HEK293 (cell line): ENCODE measurements at regions not wholly inside any gene's neighbourhood (a gene's known extent, or its start where the extent isn't known, plus 50 kb on each side); places are given as distances from the start of the nearest gene placed in this dataset.

Source experiments
- CTCF ChIA-PET: fragments of 350-600 bp; formaldehyde crosslinking; extraction: SDS; loops from one replicate; lab custom pipeline; 2021; ENCODE audit warnings: antibody characterized with exemption; lab: Yijun Ruan, JAX
- POLR2A ChIA-PET: fragments of 300-600 bp; formaldehyde crosslinking; extraction: SDS; loops from one replicate; lab custom pipeline; 2020; ENCODE audit warnings: antibody characterized with exemption, inconsistent platforms; lab: Yijun Ruan, JAX
- H3K27ac ChIP-seq: fragments of 200-500 bp; sonication (Bioruptor generic); 2 replicates; pipeline ENCODE4 v1.5.1; 2014; ENCODE audit warnings: low read depth, low read length, control low read depth, inconsistent platforms; ENCODE audit errors: extremely low read depth
- H3K36me3 ChIP-seq, 2 experiments: fragments of 200-500 bp in 1 of 2; sonication (Bioruptor generic) in 1 of 2; 1 replicate in 1 of 2; 2 replicates in 1 of 2; pipeline ENCODE4 v1.5.1; 2014 to 2017; ENCODE audit warnings: inconsistent platforms in 2 of 2, low read length in 2 of 2; ENCODE audit not compliant: control insufficient read depth in 2 of 2, insufficient read depth in 1 of 2
- H3K4me1 ChIP-seq: fragments of 200-500 bp; sonication (Bioruptor generic); 2 replicates; pipeline ENCODE4 v1.5.1; 2014; ENCODE audit warnings: mild to moderate bottlenecking, low read length, inconsistent platforms; ENCODE audit not compliant: control insufficient read depth, insufficient read depth
- H3K4me3 ChIP-seq: 2 replicates; pipeline ENCODE4 v1.5.1; 2011; ENCODE audit warnings: low read depth, mild to moderate bottlenecking, control low read depth, low read length, moderate library complexity
- H3K9me3 ChIP-seq: fragments of 200-500 bp; sonication (Bioruptor generic); 2 replicates; pipeline ENCODE4 v1.5.1; 2014; ENCODE audit warnings: low read depth, low read length, inconsistent platforms; ENCODE audit not compliant: control insufficient read depth, insufficient read depth
- AEBP2 ChIP-seq: fragments of 450-650 bp; formaldehyde crosslinking; IDR thresholded peaks from 2 replicates; pipeline ENCODE4 v1.5.1; 2016; ENCODE audit warnings: missing biosample characterization, missing genetic modification characterization, borderline replicate concordance
- HIC1 ChIP-seq: fragments of 450-650 bp; formaldehyde crosslinking; IDR thresholded peaks from 2 replicates; pipeline ENCODE4 v1.5.1; 2016; ENCODE audit warnings: missing biosample characterization, missing genetic modification characterization
- HOXC10 ChIP-seq: sonication (generic); formaldehyde crosslinking; IDR thresholded peaks from 2 replicates; pipeline ENCODE4 v1.8.1; 2023; ENCODE audit warnings: mild to moderate bottlenecking, missing genetic modification reagents
- KLF10 ChIP-seq: fragments of 450-650 bp; IDR thresholded peaks from 2 replicates; pipeline ENCODE4 v1.5.1; 2018; ENCODE audit warnings: missing biosample characterization, mild to moderate bottlenecking, missing genetic modification characterization
- PRDM1 ChIP-seq: fragments of 450-650 bp; formaldehyde crosslinking; IDR thresholded peaks from 2 replicates; pipeline ENCODE4; 2016; ENCODE audit warnings: missing biosample characterization, missing genetic modification characterization
- SALL2 ChIP-seq: fragments of 450-650 bp; formaldehyde crosslinking; IDR thresholded peaks from 2 replicates; pipeline ENCODE4 v1.5.0; 2017; ENCODE audit warnings: missing biosample characterization, mild to moderate bottlenecking, missing genetic modification characterization, borderline replicate concordance
- SCRT1 ChIP-seq: fragments of 450-650 bp; formaldehyde crosslinking; IDR thresholded peaks from 2 replicates; pipeline ENCODE4 v1.5.1; 2016; ENCODE audit warnings: missing biosample characterization, missing genetic modification characterization, borderline replicate concordance
- YY1 ChIP-seq: fragments of 450-650 bp; formaldehyde crosslinking; IDR thresholded peaks from 2 replicates; pipeline ENCODE4 v1.5.1; 2018; ENCODE audit warnings: missing biosample characterization, missing genetic modification characterization
- ZBTB10 ChIP-seq: fragments of 450-650 bp; formaldehyde crosslinking; IDR thresholded peaks from 2 replicates; pipeline ENCODE4 v1.5.1; 2016; ENCODE audit warnings: missing biosample characterization, missing genetic modification characterization
- ZNF16 ChIP-seq: fragments of 450-650 bp; formaldehyde crosslinking; IDR thresholded peaks from 2 replicates; pipeline ENCODE4 v1.5.1; 2016; ENCODE audit warnings: low read depth, missing biosample characterization, missing genetic modification characterization
- ZNF2 ChIP-seq: fragments of 450-650 bp; formaldehyde crosslinking; IDR thresholded peaks from 2 replicates; pipeline ENCODE4 v1.5.1; 2016; ENCODE audit warnings: missing biosample characterization, missing genetic modification characterization
- ZNF211 ChIP-seq: fragments of 450-650 bp; formaldehyde crosslinking; IDR thresholded peaks from 2 replicates; pipeline ENCODE4 v1.5.1; 2016; ENCODE audit warnings: low read depth, missing biosample characterization, missing genetic modification characterization
- ZNF354C ChIP-seq: fragments of 450-650 bp; formaldehyde crosslinking; IDR thresholded peaks from 2 replicates; pipeline ENCODE4 v1.5.1; 2016; ENCODE audit warnings: missing biosample characterization, missing genetic modification characterization, low read depth, borderline replicate concordance
- ZNF398 ChIP-seq: fragments of 450-650 bp; formaldehyde crosslinking; IDR thresholded peaks from 2 replicates; pipeline ENCODE4 v1.5.1; 2017; ENCODE audit warnings: missing biosample characterization, missing genetic modification characterization
- ZNF600 ChIP-seq: fragments of 450-650 bp; formaldehyde crosslinking; IDR thresholded peaks from 2 replicates; pipeline ENCODE4 v1.5.1; 2016; ENCODE audit warnings: missing biosample characterization, missing genetic modification characterization
- ZNF621 ChIP-seq: fragments of 450-650 bp; formaldehyde crosslinking; IDR thresholded peaks from 2 replicates; pipeline ENCODE4 v1.5.1; 2017; ENCODE audit warnings: missing biosample characterization, missing genetic modification characterization
- ZNF626 ChIP-seq: fragments of 450-650 bp; sonication (Bioruptor Pico); formaldehyde crosslinking; IDR thresholded peaks from 2 replicates; pipeline ENCODE4 v1.5.1; 2018; ENCODE audit warnings: missing biosample characterization, missing genetic modification characterization, inconsistent platforms
- ZNF660 ChIP-seq: fragments of 450-650 bp; IDR thresholded peaks from 2 replicates; pipeline ENCODE4 v1.5.1; 2018; ENCODE audit warnings: missing biosample characterization, mild to moderate bottlenecking, missing genetic modification characterization
- ZNF701 ChIP-seq: fragments of 450-650 bp; formaldehyde crosslinking; IDR thresholded peaks from 2 replicates; pipeline ENCODE4 v1.5.1; 2016; ENCODE audit warnings: missing biosample characterization, missing genetic modification characterization
- ZNF792 ChIP-seq: fragments of 450-650 bp; formaldehyde crosslinking; IDR thresholded peaks from 2 replicates; pipeline ENCODE4 v1.5.1; 2016; ENCODE audit warnings: missing biosample characterization, missing genetic modification characterization
- ZNF830 ChIP-seq: fragments of 450-650 bp; IDR thresholded peaks from 2 replicates; pipeline ENCODE4 v1.5.0; 2018; ENCODE audit warnings: missing biosample characterization, missing genetic modification characterization, low read depth, mild to moderate bottlenecking, moderate library complexity

GRCh38 chr15:47288794-47289193, 428.5 kb upstream of the SEMA6D start (continued):
- TF ChIP-seq ZNF830 (tag by site-specific recombination), result no peak
- TF ChIP-seq HIC1 (tag by site-specific recombination), result no peak
- no peak for TF ChIP-seq SCRT1 (tag by site-specific recombination)
- TF ChIP-seq ZNF660 (tag by site-specific recombination), result no peak
- TF ChIP-seq ZNF16 (tag by site-specific recombination), result no peak
- TF ChIP-seq, all 188 proteins: peak for 0

GRCh38 chr15:47289656-47290055, 427.6 kb upstream of the SEMA6D start:
- CTCF ChIA-PET, result no interaction called here
- TF ChIP-seq ZBTB10 (tag by site-specific recombination) (no peak), ZNF701 (tag by site-specific recombination) (no peak), ZNF600 (tag by site-specific recombination) (no peak), ZNF211 (tag by site-specific recombination) (no peak), ZNF621 (tag by site-specific recombination) (no peak), PRDM1 (tag by site-specific recombination) (no peak), AEBP2 (no peak), ZNF626 (no peak), HOXC10 (CRISPR knock-in tag) (no peak), ZNF398 (tag by site-specific recombination) (no peak), ZNF354C (tag by site-specific recombination) (no peak), YY1 (tag by site-specific recombination) (no peak), ZNF792 (tag by site-specific recombination) (no peak), SALL2 (no peak), KLF10 (tag by site-specific recombination) (no peak), ZNF2 (tag by site-specific recombination) (no peak)

More at GRCh38 chr15:47289656-47290055, 427.6 kb upstream of the SEMA6D start:
- POLR2A ChIA-PET, result no interaction called here
- Histone ChIP-seq H3K4me1 (no peaks in the 10 kb centered on the region), H3K27ac (no peak overlapping the region), H3K36me3 (no peaks in the 10 kb centered on the region), H3K9me3 (no peaks in the 10 kb centered on the region), H3K4me3 (no peak overlapping the region)
